22Rv1 (cell line): ENCODE measurements at regions not wholly inside any gene's neighbourhood (a gene's known extent, or its start where the extent isn't known, plus 50 kb on each side); places are given as distances from the start of the nearest gene placed in this dataset.

Experiments used
- ZFX ChIP-seq: fragments of 450-650 bp; IDR thresholded peaks from 2 replicates; pipeline ENCODE4 v1.6.1; 2017; ENCODE audit warnings: antibody characterized with exemption, borderline replicate concordance
- TF ChIP-seq, protein P1 (sequence below): fragments of 450-650 bp; IDR thresholded peaks from 2 replicates; pipeline ENCODE4 v1.5.1; 2017; ENCODE audit warnings: mild to moderate bottlenecking

DNA sequence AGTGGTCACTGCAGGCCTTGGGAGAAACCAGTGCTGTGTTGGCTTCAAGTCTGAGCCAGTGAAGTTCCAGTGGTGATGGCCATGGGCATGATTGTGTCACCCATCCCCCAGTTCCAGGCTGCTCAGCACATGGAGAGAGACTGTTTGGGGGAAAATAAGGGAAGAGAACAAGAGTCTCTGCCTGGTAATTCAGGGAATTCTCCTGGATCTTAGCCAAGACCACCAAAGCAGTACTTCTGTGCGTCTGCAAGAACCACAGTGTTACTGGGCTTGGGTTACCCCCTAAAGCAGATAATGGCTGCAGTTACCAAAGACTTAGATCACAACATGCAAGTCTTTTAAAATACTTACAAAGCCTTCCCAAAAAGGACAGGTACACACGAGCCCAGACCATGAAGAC lies 225.0 kb upstream of the SEMA3C start:
- TF ChIP-seq, protein P1, sequence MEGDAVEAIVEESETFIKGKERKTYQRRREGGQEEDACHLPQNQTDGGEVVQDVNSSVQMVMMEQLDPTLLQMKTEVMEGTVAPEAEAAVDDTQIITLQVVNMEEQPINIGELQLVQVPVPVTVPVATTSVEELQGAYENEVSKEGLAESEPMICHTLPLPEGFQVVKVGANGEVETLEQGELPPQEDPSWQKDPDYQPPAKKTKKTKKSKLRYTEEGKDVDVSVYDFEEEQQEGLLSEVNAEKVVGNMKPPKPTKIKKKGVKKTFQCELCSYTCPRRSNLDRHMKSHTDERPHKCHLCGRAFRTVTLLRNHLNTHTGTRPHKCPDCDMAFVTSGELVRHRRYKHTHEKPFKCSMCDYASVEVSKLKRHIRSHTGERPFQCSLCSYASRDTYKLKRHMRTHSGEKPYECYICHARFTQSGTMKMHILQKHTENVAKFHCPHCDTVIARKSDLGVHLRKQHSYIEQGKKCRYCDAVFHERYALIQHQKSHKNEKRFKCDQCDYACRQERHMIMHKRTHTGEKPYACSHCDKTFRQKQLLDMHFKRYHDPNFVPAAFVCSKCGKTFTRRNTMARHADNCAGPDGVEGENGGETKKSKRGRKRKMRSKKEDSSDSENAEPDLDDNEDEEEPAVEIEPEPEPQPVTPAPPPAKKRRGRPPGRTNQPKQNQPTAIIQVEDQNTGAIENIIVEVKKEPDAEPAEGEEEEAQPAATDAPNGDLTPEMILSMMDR, result no peak
- no peak for TF ChIP-seq ZFX
